GM21576 (cell line): ENCODE measurements at regions not wholly inside any gene's neighbourhood (a gene's known extent, or its start where the extent isn't known, plus 50 kb on each side); places are given as distances from the start of the nearest gene placed in this dataset.
A peak's percentile ranks its signal among the peaks of the same experiment; 100 is the strongest.

ENCODE experiments used
- ATAC-seq: cut with Tn5 transposase; IDR thresholded peaks from one replicate; pipeline ENCODE4 v1.9.1; 2021; ENCODE audit warnings: mild to moderate bottlenecking, moderate library complexity; ENCODE audit not compliant: unreplicated experiment

DNA sequence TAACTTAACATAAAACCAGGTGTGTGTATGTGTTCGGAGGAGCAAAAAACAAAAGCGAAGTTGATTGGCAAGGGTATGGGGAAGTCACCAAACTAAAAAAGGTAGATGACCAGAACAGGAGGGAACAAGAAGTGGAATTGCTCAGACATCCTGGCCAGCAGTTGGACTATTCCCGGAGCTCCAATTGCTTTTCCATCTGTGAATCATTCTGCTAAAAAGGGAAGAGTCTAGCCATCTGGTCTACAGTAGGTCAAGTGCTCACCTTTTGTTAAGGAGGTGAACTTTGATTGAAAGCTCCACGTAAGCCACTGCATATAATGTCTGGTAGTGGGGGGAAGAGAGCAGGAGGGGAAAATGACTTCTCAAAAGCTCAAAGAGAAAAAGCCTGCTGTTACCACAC lies 50.0 kb upstream of the BET1 start:
- ATAC-seq: no peak

DNA sequence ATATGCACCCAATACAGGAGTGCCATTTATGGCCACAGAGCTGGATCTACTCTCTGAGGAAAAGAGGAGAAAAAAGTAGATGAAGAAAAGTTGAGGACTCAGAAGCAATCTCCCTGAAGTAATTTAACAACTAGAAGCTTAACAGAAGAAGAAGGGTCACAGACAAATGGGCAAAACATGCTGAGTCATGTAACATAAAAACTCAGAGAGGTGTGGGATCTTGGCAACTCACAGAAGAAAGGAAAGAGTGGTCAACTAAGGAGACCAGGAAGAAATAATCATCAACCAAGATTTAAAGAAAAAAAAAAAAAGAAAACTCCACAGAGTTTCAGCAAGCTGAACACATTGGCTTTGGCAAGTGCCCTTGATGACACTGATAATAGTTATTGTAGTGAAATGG lies 51.8 kb upstream of the BET1 start:
- no peak for ATAC-seq

GRCh38 chr7:94056796-94057207 lies 52.6 kb upstream of the BET1 start:
- no peak for ATAC-seq

DNA sequence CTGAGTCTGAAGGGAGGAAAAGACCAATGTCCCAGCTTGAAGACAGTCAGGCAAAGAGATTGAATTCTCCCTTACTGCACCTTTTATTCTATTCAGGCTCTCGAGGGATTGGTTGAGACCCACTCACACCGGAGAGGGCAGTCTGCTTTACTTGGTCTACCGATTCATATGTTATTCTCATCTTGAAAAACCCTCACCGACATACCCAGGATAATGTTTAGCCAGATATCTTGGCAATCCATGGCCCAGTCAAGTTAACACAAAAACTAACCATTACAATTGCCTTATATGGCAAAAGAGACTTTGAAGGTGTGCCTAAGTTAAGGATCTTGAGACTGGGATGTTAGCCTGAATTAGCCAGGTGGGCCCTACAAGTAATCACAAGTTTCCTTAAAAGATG lies 53.8 kb upstream of the BET1 start:
- ATAC-seq: no peak

DNA sequence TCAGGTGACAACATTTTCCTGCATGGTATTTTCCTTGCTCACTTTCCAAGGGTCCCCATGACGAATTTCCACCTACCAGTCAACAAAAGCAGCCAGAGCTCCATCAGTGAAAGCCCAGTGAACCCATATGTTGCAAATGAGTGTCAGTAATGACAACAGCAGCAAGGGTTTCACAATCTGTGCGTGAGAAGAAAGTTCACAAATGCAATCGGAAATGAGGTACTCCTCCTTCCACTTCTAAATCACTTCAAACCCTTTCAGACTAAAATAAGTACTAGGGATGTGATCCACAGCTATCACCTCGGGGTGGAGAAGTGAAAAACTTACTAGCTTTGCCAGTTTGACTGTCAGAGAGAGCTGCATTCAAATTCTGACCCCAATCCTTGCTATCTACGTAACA lies 55.6 kb upstream of the BET1 start:
- peak; percentile 85 for ATAC-seq

DNA sequence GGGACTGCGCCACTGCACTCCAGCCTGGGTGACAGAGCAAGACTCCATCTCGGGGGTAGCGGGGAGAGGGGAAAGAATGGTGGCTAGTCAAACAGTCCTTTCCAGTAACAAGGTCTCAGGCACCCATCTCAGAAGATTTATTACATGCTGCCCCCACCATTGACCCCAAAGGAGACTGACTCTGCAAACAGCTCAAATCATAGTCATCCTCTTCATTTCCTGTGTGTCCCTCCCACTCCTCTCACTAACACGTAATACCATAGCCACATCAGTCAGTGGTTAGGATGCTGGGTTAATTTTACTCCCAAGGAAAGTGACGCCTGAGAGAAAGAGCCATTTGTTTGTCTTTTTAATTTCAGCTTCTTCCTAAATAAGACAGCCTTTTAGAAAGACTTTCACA lies 56.6 kb upstream of the BET1 start:
- ATAC-seq: peak; percentile 32

- ATAC-seq: no peak
Measured at GRCh38 chr7:94061326-94061725, 57.2 kb upstream of the BET1 start.

DNA sequence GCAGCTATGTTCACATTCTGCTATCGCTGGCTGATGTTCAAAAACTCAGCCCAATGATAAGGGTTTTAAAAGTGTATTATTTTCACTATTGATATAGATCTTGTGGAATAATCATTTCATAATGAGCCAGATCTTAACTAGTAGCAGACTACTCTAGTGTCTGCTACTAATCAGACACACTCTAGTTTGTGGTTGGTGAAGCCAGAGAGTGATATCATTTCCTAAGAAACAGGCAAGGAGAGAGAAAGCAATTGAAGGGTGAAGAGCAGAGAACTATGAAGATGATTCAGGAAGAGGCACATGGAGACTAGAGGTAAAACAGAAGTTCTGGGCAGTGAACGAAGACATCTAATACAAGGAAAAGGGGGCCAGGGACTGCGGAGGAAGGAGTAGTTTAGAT lies 58.2 kb upstream of the BET1 start:
- ATAC-seq: no peak

DNA sequence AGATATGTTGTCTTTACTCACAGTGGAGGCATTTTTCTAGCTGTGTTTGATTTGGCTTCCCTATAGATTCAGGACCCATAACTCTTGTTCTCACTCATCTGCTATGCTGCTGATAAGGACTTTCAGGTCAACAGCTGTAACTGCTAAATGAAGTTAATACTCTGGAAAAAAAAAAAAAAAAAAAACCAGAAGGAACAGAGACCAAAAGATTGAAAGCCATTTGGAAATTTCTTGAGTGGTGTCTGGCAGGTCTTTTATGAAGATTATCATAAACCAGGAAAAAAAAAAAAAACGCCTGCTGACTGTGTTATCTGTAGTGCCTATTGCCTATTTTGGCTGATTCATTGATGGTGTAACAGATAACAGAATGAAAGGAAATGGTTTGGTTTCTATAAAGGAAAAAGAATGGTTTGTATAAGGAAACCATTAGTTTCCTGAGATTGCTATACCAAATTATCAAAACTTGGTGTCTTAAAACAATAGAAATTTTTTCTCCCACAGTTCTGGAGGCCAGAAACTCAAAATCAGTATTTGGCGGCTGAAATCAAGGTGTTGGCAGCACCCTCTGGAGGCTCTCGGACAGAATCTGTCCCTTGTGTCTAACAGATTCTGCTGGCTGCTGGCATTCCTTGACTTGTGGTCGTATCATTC lies 60.5 kb upstream of the BET1 start:
- ATAC-seq: no peak

- no peak for ATAC-seq
Measured at GRCh38 chr7:94067047-94067446, 62.9 kb upstream of the BET1 start.

DNA sequence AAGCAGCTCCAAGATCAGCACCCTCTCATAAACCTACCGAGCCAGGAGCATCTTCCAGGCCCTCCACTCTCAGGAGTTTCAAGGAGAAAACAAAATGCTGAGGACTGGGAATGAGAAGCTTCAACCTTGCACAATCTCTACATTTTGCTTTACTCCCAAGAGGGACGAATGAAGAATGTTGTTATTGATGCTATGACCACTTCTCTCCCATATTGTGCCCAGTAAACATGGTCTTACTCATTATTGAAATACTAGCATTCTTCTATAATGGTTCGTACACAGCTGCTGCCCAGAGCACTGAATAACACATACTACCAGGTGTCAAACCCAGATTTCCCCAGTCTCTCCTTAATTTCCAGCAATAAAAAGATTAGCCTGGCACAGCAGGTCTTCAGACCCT lies 63.4 kb upstream of the BET1 start:
- no peak for ATAC-seq

- ATAC-seq: peak; percentile 84
Measured at GRCh38 chr7:94069162-94069739, 65.1 kb upstream of the BET1 start.

- ATAC-seq: no peak
Measured at GRCh38 chr7:94080551-94080950, 76.4 kb upstream of the BET1 start.

- no peak for ATAC-seq
Measured at GRCh38 chr7:94082126-94082525, 78.0 kb upstream of the BET1 start.

DNA sequence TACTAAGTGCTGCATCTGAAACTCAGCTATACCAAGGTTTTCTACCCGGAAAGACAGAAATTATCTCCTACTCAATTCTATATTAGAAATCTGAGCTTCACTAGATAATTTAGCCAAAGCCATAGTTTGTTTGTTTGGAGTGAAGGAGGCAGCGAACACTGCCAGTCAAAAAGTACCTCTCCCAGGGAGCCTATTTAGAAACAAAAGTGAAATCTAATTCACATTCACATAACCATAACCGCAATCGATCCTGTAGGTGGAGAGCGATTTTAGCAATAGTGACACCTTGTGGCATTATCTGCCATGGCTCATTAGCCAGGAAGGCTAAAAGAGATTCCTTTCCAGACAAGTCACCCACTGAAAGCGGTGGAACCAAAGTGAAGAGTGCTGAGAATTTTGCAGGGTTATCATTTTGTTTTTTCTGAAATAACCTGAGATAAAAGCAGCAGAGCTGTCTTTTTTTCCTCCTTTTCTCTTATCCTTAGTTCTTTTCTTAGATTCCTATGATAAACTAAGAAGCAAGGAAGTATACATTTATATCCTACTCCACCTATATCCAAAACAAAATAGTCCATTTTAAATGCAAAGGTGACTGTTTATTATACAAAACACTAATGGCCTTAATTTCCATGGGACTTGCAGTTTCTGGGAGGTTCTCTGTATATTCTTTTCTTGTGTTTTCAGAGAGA lies 83.7 kb upstream of the BET1 start:
- ATAC-seq: peak; percentile 97

DNA sequence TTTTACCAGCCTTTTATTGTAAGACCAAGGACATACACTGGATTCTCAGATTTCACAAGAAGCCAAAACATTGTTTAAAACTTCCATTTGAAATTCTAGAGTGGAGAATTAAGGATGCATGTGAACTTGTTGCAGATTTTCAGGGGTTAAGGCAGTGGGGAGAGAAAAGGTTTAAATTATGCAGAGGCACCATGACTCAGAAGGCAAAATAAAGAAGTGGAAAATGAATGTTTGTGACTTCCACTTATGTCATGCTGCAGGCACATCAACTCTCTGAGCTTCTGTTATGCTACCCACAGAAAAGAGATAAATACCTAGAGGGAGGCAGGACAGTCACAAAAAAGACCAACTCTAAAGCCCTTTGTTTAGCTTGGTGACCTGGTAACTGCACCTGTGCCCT lies 84.4 kb upstream of the BET1 start:
- ATAC-seq: no peak

DNA sequence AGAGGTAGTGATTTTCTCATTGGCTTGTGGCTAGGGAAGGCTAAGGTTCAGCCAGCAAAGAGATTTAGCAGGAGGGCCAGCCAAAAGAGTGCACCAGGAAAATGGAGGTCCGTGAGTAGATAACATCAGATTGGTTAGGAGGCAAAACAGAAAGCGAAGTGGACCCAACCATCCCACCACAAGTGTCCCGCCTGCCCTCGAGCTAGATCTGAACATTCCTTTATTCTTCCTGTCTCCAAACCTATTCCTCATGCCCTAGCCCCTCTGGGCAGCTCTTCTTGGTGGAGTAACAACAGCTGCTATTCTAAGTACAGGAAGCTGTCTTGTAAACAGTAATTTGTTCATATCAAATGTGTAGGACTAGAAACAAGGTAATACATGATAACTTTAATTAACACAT lies 85.7 kb upstream of the BET1 start:
- no peak for ATAC-seq

DNA sequence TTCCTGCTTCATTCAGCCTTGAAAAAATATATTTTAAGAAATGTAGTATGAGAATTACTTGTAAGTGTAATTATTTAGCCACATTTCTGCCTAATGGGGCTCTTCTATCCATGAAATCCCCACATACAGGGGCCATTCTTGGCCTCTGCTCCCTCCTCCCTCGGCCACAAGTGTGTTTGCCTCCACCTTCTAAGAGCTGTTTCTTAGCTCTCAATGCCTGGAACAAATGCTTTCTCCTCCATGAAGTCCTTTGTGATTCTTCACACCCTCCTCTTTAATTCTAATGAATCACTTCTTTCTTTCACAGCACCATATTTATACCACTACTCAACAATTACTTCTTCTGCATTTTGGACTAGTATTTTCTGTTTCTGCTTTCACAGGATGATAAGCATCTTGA lies 88.8 kb upstream of the BET1 start:
- ATAC-seq: no peak

- ATAC-seq: no peak
Measured at GRCh38 chr7:94094298-94094697, 90.1 kb upstream of the BET1 start.

DNA sequence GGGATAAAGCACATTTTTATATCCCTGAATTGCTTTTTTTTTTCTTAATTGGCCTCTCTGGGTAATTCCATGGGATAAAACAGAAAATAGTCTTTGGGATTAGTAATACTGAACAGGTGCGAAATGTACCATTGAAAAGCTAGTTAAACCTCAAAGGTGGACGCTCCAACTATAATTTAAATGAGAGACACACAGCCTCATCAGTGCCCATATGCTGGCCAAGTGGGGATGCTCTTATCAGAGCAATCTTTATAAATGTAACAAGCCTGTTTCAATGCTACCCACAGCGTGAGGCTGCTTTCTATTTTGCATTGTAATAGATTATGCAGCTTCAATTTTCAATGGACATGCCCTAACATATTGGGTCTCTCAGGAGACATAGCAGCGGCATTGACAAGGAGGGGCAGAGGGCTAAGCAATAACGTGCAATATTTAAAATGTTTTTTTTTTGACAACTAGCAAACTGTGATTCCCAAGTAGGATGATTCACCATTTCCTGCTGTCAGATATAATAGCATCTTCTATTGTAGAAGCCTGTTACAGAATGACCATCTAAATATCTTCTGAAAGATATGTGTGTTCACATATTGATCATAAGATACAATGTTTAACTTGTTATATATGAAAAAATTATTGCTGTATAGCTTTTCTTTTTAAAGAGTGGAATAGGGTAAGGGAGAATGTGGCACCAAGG lies 91.3 kb upstream of the BET1 start:
- no peak for ATAC-seq

GRCh38 chr7:94099679-94100078 lies 95.5 kb upstream of the BET1 start:
- ATAC-seq: no peak
